HCT116 (cell line): ENCODE measurements at regions not wholly inside any gene's neighbourhood (a gene's known extent, or its start where the extent isn't known, plus 50 kb on each side); places are given as distances from the start of the nearest gene placed in this dataset.

ENCODE experiments used
- ATAC-seq: fragments of 200-7000 bp; cut with Tn5 transposase; 2 replicates; pipeline ENCODE4 v1.9.1; 2020; ENCODE audit warnings: mild to moderate bottlenecking, moderate library complexity
- BruUV-seq: library from RNA; stranded (reverse); fragments of 400-500 nt; replicated peaks from 2 replicates; lab custom pipeline; 2021; lab: Mats Ljungman, UMichigan
- CTCF ChIA-PET: fragments of 300-600 bp; sonication (Branson Sonifier 250); formaldehyde crosslinking; loops from one replicate; lab custom pipeline; 2021; ENCODE audit warnings: antibody characterized with exemption; lab: Charles Lee
- POLR2A ChIA-PET: fragments of 300-600, 350-600 bp; sonication (Branson Sonifier 250); formaldehyde crosslinking; loops from one replicate; lab custom pipeline; 2021; ENCODE audit warnings: antibody characterized with exemption; lab: Charles Lee
- RAD21 ChIA-PET, 2 experiments: fragments of 300-600 bp; sonication (Branson Sonifier 250); formaldehyde crosslinking; loops; one replicate each; lab custom pipeline; 2023; ENCODE audit warnings: low total read pairs in 2 of 2; ENCODE audit not compliant: uncharacterized antibody in 2 of 2, unreplicated experiment in 2 of 2, low non-redundant PET in 1 of 2; lab: Charles Lee
- DNase-seq: peaks from one replicate; pipeline ENCODE4 v3.0.0-alpha.2; 2010; ENCODE audit warnings: low read depth, low spot score
- H2AFZ ChIP-seq: fragments of 200-600 bp; shearing (Covaris generic), sonication (generic); 2 replicates; pipeline ENCODE4 v1.6.1; 2017; ENCODE audit warnings: low read depth, mixed run types, mixed read lengths, antibody characterized with exemption, low read length; ENCODE audit not compliant: poor library complexity, severe bottlenecking
- H3K27ac ChIP-seq: 2 replicates; pipeline ENCODE4 v1.5.1; 2012; ENCODE audit warnings: low read depth, low read length
- H3K27me3 ChIP-seq: fragments of 200-600 bp; sonication (generic); 2 replicates; pipeline ENCODE4 v1.6.1; 2016; ENCODE audit warnings: mixed run types, low read length, mixed read lengths; ENCODE audit not compliant: insufficient read depth
- H3K36me3 ChIP-seq, 2 experiments: fragments of 200-500 bp in 1 of 2; fragments of 200-600 bp in 1 of 2; sonication (Bioruptor generic) in 1 of 2; sonication (generic) in 1 of 2; 2 replicates each; pipeline versions ENCODE4 v1.5.1 to v1.6.1; 2014 to 2016; ENCODE audit warnings: low read length in 2 of 2, inconsistent platforms in 1 of 2, mixed read lengths in 1 of 2, mixed run types in 1 of 2; ENCODE audit not compliant: insufficient read depth in 2 of 2, control insufficient read depth in 1 of 2
- H3K4me1 ChIP-seq, 2 experiments: fragments of 200-600 bp in 1 of 2; sonication (generic) in 1 of 2; 2 replicates each; pipeline versions ENCODE4 v1.5.1 to v1.6.1; 2012 to 2017; ENCODE audit warnings: low read length in 2 of 2, inconsistent platforms in 1 of 2, mild to moderate bottlenecking in 1 of 2, mixed read lengths in 1 of 2, mixed run types in 1 of 2, moderate library complexity in 1 of 2; ENCODE audit not compliant: insufficient read depth in 2 of 2, control insufficient read depth in 1 of 2
- H3K4me2 ChIP-seq: fragments of 200-600 bp; sonication (generic); 2 replicates; pipeline ENCODE4 v1.6.1; 2017; ENCODE audit warnings: mixed run types, low read length, mixed read lengths
- H3K4me3 ChIP-seq, 2 experiments: fragments of 200-600 bp in 1 of 2; sonication (generic) in 1 of 2; replicated peaks in 1 of 2; 2 replicates each; pipeline ENCODE4 v1.5.1; 2011 to 2016; ENCODE audit warnings: low read length in 2 of 2, control low read depth in 1 of 2, low read depth in 1 of 2, mild to moderate bottlenecking in 1 of 2, mixed read lengths in 1 of 2, mixed run types in 1 of 2
- H3K79me2 ChIP-seq: fragments of 200-600 bp; sonication (generic); 2 replicates; pipeline ENCODE4 v1.6.1; 2017; ENCODE audit warnings: mild to moderate bottlenecking, mixed run types, low read length, moderate library complexity, mixed read lengths; ENCODE audit not compliant: insufficient read depth
- H3K9ac ChIP-seq: fragments of 200-600 bp; sonication (generic); 2 replicates; pipeline ENCODE4 v1.6.1; 2016; ENCODE audit warnings: low read length, mixed read lengths
- H3K9me2 ChIP-seq: fragments of 200-600 bp; sonication (generic), shearing (Covaris generic); 2 replicates; pipeline ENCODE4 v1.6.1; 2017; ENCODE audit warnings: mixed run types, mild to moderate bottlenecking, moderate library complexity; ENCODE audit not compliant: insufficient read depth
- H3K9me3 ChIP-seq, 2 experiments: fragments of 200-500 bp in 1 of 2; fragments of 200-600 bp in 1 of 2; sonication (Bioruptor generic) in 1 of 2; sonication (generic) in 1 of 2; 2 replicates each; pipeline ENCODE4 v1.6.1; 2014 to 2017; ENCODE audit warnings: low read length in 2 of 2, mixed read lengths in 2 of 2, inconsistent platforms in 1 of 2, low read depth in 1 of 2, mild to moderate bottlenecking in 1 of 2, mixed run types in 1 of 2, moderate library complexity in 1 of 2; ENCODE audit not compliant: control insufficient read depth in 1 of 2, insufficient read depth in 1 of 2
- H4K20me1 ChIP-seq: fragments of 200-600 bp; sonication (generic), shearing (Covaris generic); 2 replicates; pipeline ENCODE4 v1.6.1; 2017; ENCODE audit warnings: mixed run types, mild to moderate bottlenecking, moderate library complexity; ENCODE audit not compliant: insufficient read depth
- CBX3 ChIP-seq: IDR thresholded peaks from 2 replicates; pipeline ENCODE4 v1.6.1; 2012; ENCODE audit warnings: low read depth
- CEBPB ChIP-seq: IDR thresholded peaks from 2 replicates; pipeline ENCODE4 v1.6.1; 2012; ENCODE audit warnings: low read depth
- EGR1 ChIP-seq: IDR thresholded peaks from 2 replicates; pipeline ENCODE4 v1.6.1; 2012; ENCODE audit warnings: low read depth
- FOSL1 ChIP-seq: IDR thresholded peaks from 2 replicates; pipeline ENCODE4 v1.6.1; 2012; ENCODE audit warnings: low read depth
- POLR2A ChIP-seq: IDR thresholded peaks from 2 replicates; pipeline ENCODE4 v1.7.0; 2011; ENCODE audit warnings: borderline replicate concordance; ENCODE audit not compliant: insufficient read depth, insufficient read length; ENCODE audit errors: extremely low read depth
- POLR2AphosphoS5 ChIP-seq: IDR thresholded peaks from 2 replicates; pipeline ENCODE4 v1.6.1; 2011; ENCODE audit warnings: mild to moderate bottlenecking, low read depth, low read length, moderate library complexity
- RAD21 ChIP-seq: IDR thresholded peaks from 2 replicates; pipeline ENCODE4 v1.6.1; 2012; ENCODE audit warnings: low read depth, mild to moderate bottlenecking
- SIN3A ChIP-seq: IDR thresholded peaks from 2 replicates; pipeline ENCODE4 v1.6.1; 2012; ENCODE audit warnings: low read depth
- SRF ChIP-seq: IDR thresholded peaks from 2 replicates; pipeline ENCODE4 v1.6.1; 2012; ENCODE audit warnings: low read depth
- TCF7L2 ChIP-seq: IDR thresholded peaks from 2 replicates; pipeline ENCODE4 v1.7.0; 2011; ENCODE audit warnings: borderline replicate concordance, inconsistent platforms; ENCODE audit not compliant: insufficient read depth, insufficient read length; ENCODE audit errors: extremely low read depth
- YY1 ChIP-seq: IDR thresholded peaks from 2 replicates; pipeline ENCODE4 v1.6.1; 2011; ENCODE audit warnings: low read length, low read depth, moderate library complexity, mild to moderate bottlenecking; ENCODE audit not compliant: insufficient replicate concordance; ENCODE audit errors: extremely low read depth
- ZNF274 ChIP-seq: fragments of 200-500 bp; sonication (Bioruptor generic); IDR thresholded peaks from 2 replicates; pipeline ENCODE4 v1.6.1; 2014; ENCODE audit warnings: mild to moderate bottlenecking, low read depth, low read length, inconsistent platforms
- intact Hi-C: fragments of 100-400 bp; cut with micrococcal nuclease; formaldehyde crosslinking; loops from 2 replicates; pipeline ENCODE4 v1.10.0; 2022
- TF ChIP-seq, protein P1 (sequence below): IDR thresholded peaks from 2 replicates; pipeline ENCODE4 v1.6.1; 2011; ENCODE audit warnings: mild to moderate bottlenecking, low read length, moderate library complexity; ENCODE audit not compliant: insufficient replicate concordance; ENCODE audit errors: extremely low read depth
- TF ChIP-seq, protein P2 (sequence below): IDR thresholded peaks from 2 replicates; pipeline ENCODE4 v1.6.1; 2012
- TF ChIP-seq, protein P3 (sequence below): IDR thresholded peaks from 2 replicates; pipeline ENCODE4 v1.6.1; 2012

DNA sequence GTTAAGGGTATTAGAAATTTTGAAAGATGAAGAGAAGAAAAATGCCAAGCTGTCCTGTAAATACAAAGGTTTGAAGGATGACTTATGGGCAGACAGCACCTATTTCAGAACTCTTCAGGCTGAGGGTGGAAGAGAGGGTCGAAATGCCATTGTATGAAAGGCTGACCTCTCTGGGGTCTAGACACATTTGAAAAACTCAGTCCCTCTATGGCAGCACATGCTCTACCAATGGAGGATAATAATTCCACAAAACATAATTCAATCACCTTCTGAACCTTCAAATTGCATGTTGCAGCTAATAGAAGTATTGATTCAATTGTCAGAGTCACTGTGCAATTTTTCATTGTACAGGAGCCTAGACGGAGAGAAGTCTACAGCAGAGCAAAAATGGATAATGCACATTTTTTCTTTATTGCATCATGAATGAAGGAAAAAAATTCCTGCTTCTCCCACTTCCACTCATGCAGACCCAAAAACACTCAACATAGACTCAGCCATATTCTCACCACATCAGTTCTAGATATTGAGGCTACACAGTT lies 569.1 kb downstream of the TBL1XR1 start:
- TF ChIP-seq CEBPB: no peak
- no peak for TF ChIP-seq CBX3
- no peak for TF ChIP-seq FOSL1
- TF ChIP-seq, protein P1, sequence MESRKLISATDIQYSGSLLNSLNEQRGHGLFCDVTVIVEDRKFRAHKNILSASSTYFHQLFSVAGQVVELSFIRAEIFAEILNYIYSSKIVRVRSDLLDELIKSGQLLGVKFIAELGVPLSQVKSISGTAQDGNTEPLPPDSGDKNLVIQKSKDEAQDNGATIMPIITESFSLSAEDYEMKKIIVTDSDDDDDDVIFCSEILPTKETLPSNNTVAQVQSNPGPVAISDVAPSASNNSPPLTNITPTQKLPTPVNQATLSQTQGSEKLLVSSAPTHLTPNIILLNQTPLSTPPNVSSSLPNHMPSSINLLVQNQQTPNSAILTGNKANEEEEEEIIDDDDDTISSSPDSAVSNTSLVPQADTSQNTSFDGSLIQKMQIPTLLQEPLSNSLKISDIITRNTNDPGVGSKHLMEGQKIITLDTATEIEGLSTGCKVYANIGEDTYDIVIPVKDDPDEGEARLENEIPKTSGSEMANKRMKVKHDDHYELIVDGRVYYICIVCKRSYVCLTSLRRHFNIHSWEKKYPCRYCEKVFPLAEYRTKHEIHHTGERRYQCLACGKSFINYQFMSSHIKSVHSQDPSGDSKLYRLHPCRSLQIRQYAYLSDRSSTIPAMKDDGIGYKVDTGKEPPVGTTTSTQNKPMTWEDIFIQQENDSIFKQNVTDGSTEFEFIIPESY: no peak
- TF ChIP-seq YY1: no peak
- POLR2A ChIA-PET: no interaction called here
- H3K79me2 ChIP-seq: no peaks in the 10 kb centered on the region
- H3K9me3 ChIP-seq: no peaks in the 10 kb centered on the region
- H4K20me1 ChIP-seq: no peaks in the 10 kb centered on the region
- H2AFZ ChIP-seq: no peak overlapping the region
- H3K9me2 ChIP-seq: no peaks in the 10 kb centered on the region
- no peak overlapping the region for H3K27ac ChIP-seq
- no peaks in the 10 kb centered on the region for H3K27me3 ChIP-seq
- H3K36me3 ChIP-seq: no peaks in the 10 kb centered on the region
- CTCF ChIA-PET: no interaction called here
- intact Hi-C loops: no loop called here
- H3K4me3 ChIP-seq: no peak overlapping the region
- RAD21 ChIA-PET: no interaction called here
- no peak overlapping the region for H3K4me2 ChIP-seq
- DNase-seq (no peak), ATAC-seq (no peak)
- H3K4me1 ChIP-seq: no peaks in the 10 kb centered on the region
- no peak overlapping the region for H3K9ac ChIP-seq
- no TSS peak for BruUV-seq

DNA sequence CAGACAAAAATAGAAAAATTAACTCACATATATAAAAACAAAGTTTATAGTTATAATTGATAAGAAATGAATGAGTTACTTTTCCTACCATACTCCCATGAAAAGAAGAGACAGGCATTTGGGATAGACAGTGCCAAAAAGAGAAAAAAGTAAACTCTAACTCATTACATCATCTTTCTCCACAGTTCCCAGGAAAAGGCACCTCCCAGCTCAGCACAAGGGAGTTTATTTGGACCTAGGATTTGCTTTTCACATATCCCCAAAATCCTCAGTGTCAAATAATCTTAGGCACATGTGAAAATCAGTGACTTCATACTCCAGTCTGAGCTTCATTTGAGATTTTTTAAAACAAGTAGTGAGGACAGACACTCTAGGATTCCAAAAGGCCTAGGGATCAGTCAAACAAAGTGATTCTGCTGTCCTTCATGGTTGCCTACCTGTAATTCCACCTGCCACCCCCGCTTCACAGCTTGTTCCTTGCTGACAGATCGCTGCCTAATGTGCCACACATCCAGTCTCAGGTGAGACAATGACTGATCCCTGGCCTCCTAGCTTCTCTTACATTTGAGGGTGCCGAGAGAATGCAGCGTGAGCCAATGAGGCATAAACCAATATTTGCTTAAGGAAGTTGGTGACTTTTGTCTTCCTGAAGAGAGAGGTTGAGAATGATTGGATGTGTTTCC lies 573.7 kb downstream of the TBL1XR1 start:
- RAD21 ChIA-PET: no interaction called here
- Histone ChIP-seq H3K79me2 (no peaks in the 10 kb centered on the region), H3K4me3 (no peak overlapping the region), H3K4me1 (no peaks in the 10 kb centered on the region), H4K20me1 (no peaks in the 10 kb centered on the region), H3K9ac (no peak overlapping the region), H3K4me2 (no peak overlapping the region), H3K9me2 (no peaks in the 10 kb centered on the region), H3K9me3 (no peaks in the 10 kb centered on the region), H2AFZ (no peak overlapping the region), H3K36me3 (no peaks in the 10 kb centered on the region), H3K27ac (no peak overlapping the region), H3K27me3 (no peaks in the 10 kb centered on the region)
- no TSS peak for BruUV-seq
- CTCF ChIA-PET: no interaction called here
- intact Hi-C loops: no loop called here
- POLR2A ChIA-PET: no interaction called here
- ATAC-seq: no peak
- no peak for DNase-seq
- no peak for TF ChIP-seq POLR2A
- no peak for TF ChIP-seq FOSL1
- no peak for TF ChIP-seq CBX3
- no peak for TF ChIP-seq CEBPB
- TF ChIP-seq POLR2AphosphoS5: no peak
- TF ChIP-seq, protein P2, sequence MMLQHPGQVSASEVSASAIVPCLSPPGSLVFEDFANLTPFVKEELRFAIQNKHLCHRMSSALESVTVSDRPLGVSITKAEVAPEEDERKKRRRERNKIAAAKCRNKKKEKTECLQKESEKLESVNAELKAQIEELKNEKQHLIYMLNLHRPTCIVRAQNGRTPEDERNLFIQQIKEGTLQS: no peak
- TF ChIP-seq TCF7L2: no peak
- no peak for TF ChIP-seq SIN3A
- TF ChIP-seq, protein P3, sequence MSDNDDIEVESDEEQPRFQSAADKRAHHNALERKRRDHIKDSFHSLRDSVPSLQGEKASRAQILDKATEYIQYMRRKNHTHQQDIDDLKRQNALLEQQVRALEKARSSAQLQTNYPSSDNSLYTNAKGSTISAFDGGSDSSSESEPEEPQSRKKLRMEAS: no peak
- no peak for TF ChIP-seq ZNF274
- no peak for TF ChIP-seq SRF
- no peak for TF ChIP-seq RAD21
- no peak for TF ChIP-seq EGR1
